NCI-H128 (cell line): ENCODE measurements at regions not wholly inside any gene's neighbourhood (a gene's known extent, or its start where the extent isn't known, plus 50 kb on each side); places are given as distances from the start of the nearest gene placed in this dataset.

Experiments
- DNase-seq: peaks from one replicate; lab custom pipeline; 2025; ENCODE audit not compliant: unreplicated experiment; lab: John Stamatoyannopoulos, UW

- DNase-seq: no peak
These were observed 111.7 kb upstream of the RAB27B start for GRCh38 chr18:54716586-54716985.

DNA sequence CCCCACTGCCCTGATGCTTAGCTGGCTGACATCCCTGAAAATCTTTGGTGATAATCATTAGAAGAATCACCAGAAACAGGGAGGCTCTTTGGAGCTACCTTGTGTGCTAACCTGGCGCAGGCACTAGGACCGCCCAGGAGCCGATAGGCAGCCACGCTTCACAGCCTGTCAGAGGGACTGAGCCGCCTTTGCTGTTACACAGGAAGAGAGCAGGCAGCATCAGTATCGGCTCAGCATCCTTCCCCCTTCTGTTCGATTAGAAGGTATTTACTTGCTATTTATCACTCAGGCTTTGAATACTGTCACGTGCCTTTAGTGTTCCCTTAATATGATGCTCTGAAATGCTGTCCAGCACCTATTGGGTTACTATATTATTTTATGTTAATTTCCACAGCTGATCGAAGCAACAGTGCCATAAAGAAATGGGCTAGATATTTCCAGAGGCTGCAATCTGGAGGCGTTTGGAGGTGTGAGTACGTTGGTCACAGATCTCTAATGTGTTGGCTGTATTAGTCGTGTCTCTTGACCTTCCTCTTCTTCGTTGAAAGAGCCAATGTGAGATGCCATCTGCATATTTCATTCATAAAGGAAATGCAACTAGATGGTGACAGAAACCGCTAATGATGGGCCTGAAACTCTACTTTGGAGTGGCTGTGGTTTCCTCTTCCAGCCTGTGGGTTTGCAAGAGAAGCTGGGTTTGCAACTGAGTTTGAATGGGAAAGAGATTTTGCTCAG is 110.4 kb upstream of the RAB27B start:
- DNase-seq: no peak

DNA sequence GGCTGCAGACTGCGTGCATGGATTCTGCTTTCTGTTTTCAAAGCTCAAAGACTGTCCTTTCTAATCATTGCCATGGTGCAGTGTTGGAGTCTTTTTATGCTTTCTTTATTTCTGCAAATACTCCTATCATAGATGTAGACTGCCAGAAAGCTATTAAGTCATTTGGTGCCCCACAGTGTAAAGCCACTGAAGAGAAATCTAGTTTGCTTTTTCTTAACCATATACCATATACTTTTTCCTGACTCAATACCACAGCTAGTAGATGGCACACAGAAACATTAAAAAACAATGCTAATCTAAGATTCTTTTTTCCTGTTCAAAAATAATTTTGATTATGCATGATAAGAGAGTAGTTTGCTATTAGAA is 109.9 kb upstream of the RAB27B start:
- no peak for DNase-seq

DNA sequence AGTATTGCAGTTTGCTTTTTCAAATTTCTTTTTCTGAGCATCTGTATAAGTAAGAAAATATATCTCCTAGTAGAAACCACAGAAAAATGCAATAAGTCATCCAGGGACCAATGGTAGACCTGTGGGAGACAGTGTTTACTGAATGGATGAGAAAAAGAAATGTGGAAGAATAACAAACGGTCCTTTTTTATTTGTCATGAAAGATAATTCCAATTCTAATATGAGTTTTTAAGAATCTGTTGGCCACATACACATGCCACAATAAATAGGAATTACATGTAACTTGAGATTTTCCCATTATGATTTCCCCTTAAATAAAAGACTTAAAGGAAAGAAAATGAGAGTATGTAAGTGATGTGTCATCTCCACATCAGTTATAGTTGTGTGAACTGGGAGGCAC is 107.7 kb upstream of the RAB27B start:
- DNase-seq: no peak

DNA sequence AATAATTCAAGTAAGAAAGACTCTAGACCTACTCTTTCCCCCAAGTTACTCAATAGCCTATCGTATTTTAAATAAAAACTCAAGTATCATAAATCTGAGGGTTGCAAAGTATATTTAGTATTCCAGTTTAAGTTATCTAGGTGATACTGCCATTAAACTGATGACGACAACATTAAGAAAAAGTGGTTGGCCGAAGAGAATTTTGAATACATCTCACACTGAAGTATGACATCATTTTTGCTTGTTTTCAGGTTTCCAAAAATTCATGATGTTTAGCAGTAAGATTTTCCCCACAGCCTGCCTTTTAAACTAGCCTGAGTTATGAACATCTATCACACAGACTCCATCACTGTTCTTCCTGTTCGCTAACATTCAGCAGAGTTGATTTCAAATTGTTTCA is 102.1 kb upstream of the RAB27B start:
- DNase-seq: no peak

DNA sequence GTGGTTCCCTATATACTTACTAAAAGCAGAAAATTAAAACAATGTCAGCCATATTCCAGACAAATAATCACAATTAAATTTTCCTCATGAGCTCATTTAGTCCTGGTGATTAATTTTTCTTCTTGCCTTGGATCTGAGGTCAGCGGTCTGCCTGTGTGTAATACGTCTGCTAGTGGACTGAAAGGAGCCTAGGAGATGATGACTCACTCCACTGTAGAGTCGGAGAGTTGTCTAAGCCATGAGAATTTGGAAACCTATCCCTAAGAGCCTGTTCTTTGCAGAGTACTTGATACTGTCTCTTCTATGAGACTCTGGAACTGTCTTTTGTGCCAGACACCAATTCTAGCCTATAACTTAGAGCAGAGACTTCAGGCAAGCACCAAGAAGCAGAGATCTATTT is 94.2 kb upstream of the RAB27B start:
- no peak for DNase-seq

- no peak for DNase-seq
These were observed 91.3 kb upstream of the RAB27B start for GRCh38 chr18:54736981-54737380.

DNA sequence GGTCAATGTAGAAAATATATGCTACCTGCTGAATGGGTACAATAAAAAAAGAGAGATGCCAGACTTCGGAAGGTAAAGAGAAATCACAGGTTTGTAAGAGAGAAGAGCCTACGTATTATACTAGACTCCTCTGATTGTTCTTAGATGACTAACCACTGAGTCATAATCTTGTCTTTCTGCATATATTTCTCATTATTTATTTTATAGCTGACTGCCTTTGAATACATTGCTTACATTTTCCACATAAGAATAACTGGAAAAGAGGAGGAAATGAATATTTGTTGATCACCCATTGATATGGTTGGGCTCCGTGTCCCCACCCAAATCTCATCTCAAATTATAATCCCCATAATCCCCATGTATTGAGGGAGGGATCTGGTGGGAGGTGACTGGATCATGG is 90.3 kb upstream of the RAB27B start:
- no peak for DNase-seq

GRCh38 chr18:54739476-54739875 is 88.8 kb upstream of the RAB27B start:
- no peak for DNase-seq

DNA sequence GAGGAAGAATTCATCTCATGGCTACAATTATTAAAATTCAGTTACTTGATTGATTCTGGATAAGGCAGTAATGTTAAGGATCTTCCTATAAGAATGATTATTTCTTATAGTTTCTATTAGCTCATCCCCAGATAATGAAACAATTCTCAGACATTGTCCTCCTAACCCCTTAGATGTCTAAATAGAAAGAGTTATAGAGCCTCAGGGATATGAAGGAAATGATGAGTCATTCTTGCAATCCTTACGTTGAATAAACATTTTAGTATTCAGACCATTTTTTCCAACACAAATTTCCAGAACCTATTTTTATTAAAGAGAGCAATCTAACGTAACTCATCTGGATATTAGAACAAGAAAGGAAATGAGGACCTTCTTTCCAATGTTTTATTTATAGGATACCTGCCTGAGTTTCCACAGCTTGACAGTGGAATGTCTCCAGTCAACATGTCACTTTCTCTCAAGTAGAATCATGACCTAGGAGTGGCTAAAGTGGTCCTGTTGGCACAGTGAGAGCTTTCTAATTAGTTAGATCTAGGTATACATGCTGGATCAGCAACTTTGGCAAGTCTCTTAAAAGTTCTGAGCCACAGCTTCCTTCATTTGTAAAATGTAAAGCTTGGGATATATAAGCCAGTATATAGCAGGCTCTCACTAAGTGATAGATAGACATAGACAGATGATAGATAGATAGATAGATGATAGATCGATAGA is 88.0 kb upstream of the RAB27B start:
- no peak for DNase-seq

DNA sequence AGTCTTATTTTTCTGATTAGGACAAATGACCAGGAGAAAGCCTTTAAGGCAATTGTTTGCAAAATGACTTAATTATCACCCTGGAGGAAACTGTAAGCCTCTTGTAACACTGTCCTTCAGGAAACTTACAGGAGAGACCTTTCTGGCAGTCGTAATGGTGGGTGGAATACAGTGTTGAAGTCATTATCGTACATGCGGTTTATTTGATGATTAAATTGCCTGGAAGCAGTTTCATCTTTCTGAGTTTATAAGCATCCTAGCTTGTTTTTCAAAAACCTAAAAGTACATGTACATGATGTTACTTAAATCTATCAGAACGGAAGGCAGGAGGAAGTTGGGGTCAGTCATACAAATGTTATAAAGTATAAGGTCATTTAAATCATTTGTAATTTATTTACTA is 86.2 kb upstream of the RAB27B start:
- no peak for DNase-seq

GRCh38 chr18:54742659-54743604 is 85.3 kb upstream of the RAB27B start:
- no peak for DNase-seq

DNA sequence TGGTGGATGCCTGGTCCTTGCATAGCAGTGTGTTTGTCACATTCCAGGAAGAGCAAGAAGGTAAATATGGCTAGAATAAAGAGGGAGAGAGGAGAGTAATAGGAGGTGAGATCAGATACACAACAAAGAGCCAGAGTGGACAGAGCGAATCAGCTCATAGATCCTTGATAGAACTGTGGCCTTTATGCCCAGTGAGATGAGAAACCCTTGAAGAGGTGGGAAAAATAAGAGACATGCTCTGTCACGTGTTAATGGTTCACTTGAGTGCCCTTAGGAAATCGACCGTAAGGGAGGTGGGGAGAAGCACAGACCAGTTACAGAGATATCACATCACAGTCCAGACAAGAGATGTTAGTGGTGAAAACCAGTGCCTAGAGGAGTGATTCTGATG is 84.7 kb upstream of the RAB27B start:
- DNase-seq: no peak

DNA sequence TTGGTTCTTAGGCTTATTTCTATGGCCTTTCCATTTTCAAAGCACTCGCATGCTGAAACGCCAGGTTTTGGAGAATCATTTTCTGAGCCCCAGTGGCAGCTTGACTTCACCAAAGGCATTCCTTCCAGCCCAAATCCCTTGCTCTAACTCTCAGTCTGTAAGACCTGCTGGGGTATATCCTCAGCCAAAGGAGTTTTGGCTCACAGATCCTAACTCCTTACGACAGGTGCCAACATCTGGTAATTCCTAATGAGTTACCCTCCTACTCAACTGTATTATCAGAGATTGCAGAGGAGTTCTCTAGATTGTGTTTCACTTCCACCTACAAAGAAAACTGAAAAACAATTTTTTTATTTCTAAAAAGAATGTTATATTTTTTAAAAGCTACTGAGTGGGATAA is 79.0 kb upstream of the RAB27B start:
- no peak for DNase-seq

- DNase-seq: no peak
These were observed 77.9 kb upstream of the RAB27B start for GRCh38 chr18:54750350-54750749.

GRCh38 chr18:54752185-54752584 is 76.1 kb upstream of the RAB27B start:
- DNase-seq: no peak

- DNase-seq: no peak
These were observed 72.8 kb upstream of the RAB27B start for GRCh38 chr18:54755456-54755855.

- no peak for DNase-seq
These were observed 65.9 kb upstream of the RAB27B start for GRCh38 chr18:54762386-54762785.

DNA sequence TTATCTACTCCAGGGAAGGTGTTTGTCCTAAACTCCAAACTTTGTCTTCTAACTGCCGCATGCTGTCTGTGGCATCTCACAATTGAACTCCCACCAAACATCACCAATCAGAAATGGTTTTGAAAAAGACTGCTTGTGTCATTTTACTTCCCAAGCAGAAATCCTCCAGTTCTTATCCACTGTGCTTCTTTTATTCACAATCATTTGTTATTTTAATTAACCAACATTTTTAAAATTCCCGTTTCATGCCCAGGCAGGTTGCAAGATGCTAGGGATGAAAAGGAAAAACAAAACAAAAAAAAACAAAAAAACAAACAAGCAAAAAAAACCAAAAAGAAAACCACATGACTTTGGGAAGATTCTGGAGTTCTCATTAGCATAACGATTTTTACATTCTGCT is 63.5 kb upstream of the RAB27B start:
- no peak for DNase-seq

DNA sequence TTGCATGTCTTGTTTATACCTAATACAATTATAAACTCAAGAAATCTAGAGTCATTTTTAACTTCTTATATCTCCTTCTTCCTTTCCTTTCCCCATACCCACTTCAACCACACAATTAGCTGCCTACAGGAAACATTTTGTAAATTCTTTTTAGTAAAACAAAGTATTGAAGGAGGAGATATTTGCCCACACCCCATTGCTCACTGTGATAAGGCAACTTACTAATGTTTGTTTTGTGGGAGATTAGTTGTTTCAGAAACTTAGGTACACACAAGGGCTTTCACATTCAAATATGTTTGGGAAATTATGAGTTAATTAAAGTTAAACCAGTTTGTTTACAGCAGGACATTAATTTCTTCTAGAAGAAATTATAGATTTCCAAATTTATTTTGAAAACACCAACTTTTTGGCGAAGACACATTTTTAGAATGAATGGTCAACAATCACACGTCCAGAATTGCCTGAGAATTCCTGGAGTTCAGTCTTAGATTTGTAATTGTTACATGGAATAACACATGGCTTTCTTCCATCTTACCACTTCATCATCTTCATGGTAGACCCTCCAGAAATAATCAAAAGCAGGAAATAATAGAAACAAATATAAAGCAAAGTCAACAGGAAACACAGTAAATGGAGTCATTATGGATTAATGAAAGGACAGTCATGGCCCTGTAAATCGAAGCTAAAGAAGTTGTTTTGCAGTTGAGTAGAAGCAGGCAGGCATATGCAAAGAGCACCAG is 62.5 kb upstream of the RAB27B start:
- no peak for DNase-seq

DNA sequence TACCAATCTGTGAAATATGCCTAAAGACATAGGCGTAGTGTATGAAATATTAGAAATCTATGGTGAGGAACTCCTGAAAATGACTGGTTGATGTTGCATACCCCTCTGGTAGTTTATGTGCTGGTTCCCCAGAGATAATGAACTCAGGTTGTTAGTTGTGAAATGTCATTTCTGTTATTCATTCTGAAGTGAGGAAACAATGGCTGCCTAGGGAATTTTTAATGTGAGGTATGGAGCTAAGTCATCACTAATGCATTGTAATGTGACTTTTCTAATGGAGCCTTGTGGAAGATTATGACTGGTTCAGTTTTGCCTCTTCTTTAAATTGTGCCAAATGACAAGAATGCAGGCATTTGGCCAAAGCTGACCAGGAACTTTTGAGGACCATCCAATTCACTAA is 61.6 kb upstream of the RAB27B start:
- DNase-seq: no peak
